ENCODE measurements at regions not wholly inside any gene's neighbourhood (a gene's known extent, or its start where the extent isn't known, plus 50 kb on each side); places are given as distances from the start of the nearest gene placed in this dataset.

GRCh38 chr16:5444189-5444588 is 346.6 kb upstream of the EEF2KMT start:
- DNase-seq: no peak

GRCh38 chr16:5442986-5443385 is 345.4 kb upstream of the EEF2KMT start:
- DNase-seq: no peak

- DNase-seq: no peak
These were observed 344.5 kb upstream of the EEF2KMT start for GRCh38 chr16:5442054-5442453.

- no peak for DNase-seq
These were observed 341.0 kb upstream of the EEF2KMT start for GRCh38 chr16:5438591-5438990.

GRCh38 chr16:5433587-5433986 is 336.0 kb upstream of the EEF2KMT start:
- DNase-seq: no peak

- no peak for DNase-seq
These were observed 334.6 kb upstream of the EEF2KMT start for GRCh38 chr16:5432166-5432565.

GRCh38 chr16:5430598-5430997 is 333.0 kb upstream of the EEF2KMT start:
- no peak for DNase-seq

GRCh38 chr16:5428932-5429331 is 331.3 kb upstream of the EEF2KMT start:
- DNase-seq: no peak

- no peak for DNase-seq
These were observed 330.0 kb upstream of the EEF2KMT start for GRCh38 chr16:5427571-5427970.

- DNase-seq: no peak
These were observed 325.3 kb upstream of the EEF2KMT start for GRCh38 chr16:5422643-5423496.

GRCh38 chr16:5422047-5422446 is 324.5 kb upstream of the EEF2KMT start:
- DNase-seq: no peak

GRCh38 chr16:5416013-5416412 is 318.4 kb upstream of the EEF2KMT start:
- DNase-seq: no peak

GRCh38 chr16:5415123-5415522 is 317.5 kb upstream of the EEF2KMT start:
- no peak for DNase-seq

GRCh38 chr16:5412731-5413130 is 315.1 kb upstream of the EEF2KMT start:
- DNase-seq: no peak

- no peak for DNase-seq
These were observed 300.6 kb upstream of the EEF2KMT start for GRCh38 chr16:5398203-5398602.

- no peak for DNase-seq
These were observed 299.3 kb upstream of the EEF2KMT start for GRCh38 chr16:5396880-5397279.

GRCh38 chr16:5393070-5393469 is 295.5 kb upstream of the EEF2KMT start:
- DNase-seq: no peak

- DNase-seq: no peak
These were observed 289.4 kb upstream of the EEF2KMT start for GRCh38 chr16:5386989-5387388.

GRCh38 chr16:5385811-5386210 is 288.2 kb upstream of the EEF2KMT start:
- no peak for DNase-seq

- no peak for DNase-seq
These were observed 287.5 kb upstream of the EEF2KMT start for GRCh38 chr16:5385115-5385514.

GRCh38 chr16:5383737-5384136 is 286.1 kb upstream of the EEF2KMT start:
- DNase-seq: no peak

- no peak for DNase-seq
These were observed 284.9 kb upstream of the EEF2KMT start for GRCh38 chr16:5382484-5382883.

GRCh38 chr16:5381481-5381880 is 283.9 kb upstream of the EEF2KMT start:
- no peak for DNase-seq

GRCh38 chr16:5379954-5380353 is 282.4 kb upstream of the EEF2KMT start:
- DNase-seq: no peak

GRCh38 chr16:5378531-5378930 is 280.9 kb upstream of the EEF2KMT start:
- no peak for DNase-seq
